HCT116 (cell line): ENCODE measurements at regions not wholly inside any gene's neighbourhood (a gene's known extent, or its start where the extent isn't known, plus 50 kb on each side); places are given as distances from the start of the nearest gene placed in this dataset.

Experiments
- ATAC-seq: fragments of 200-7000 bp; cut with Tn5 transposase; 2 replicates; pipeline ENCODE4 v1.9.1; 2020; ENCODE audit warnings: mild to moderate bottlenecking, moderate library complexity
- BruUV-seq: library from RNA; stranded (reverse); fragments of 400-500 nt; replicated peaks from 2 replicates; lab custom pipeline; 2021; lab: Mats Ljungman, UMichigan
- CTCF ChIA-PET: fragments of 300-600 bp; sonication (Branson Sonifier 250); formaldehyde crosslinking; loops from one replicate; lab custom pipeline; 2021; ENCODE audit warnings: antibody characterized with exemption; lab: Charles Lee
- POLR2A ChIA-PET: fragments of 300-600, 350-600 bp; sonication (Branson Sonifier 250); formaldehyde crosslinking; loops from one replicate; lab custom pipeline; 2021; ENCODE audit warnings: antibody characterized with exemption; lab: Charles Lee
- RAD21 ChIA-PET, 2 experiments: fragments of 300-600 bp; sonication (Branson Sonifier 250); formaldehyde crosslinking; loops; one replicate each; lab custom pipeline; 2023; ENCODE audit warnings: low total read pairs in 2 of 2; ENCODE audit not compliant: uncharacterized antibody in 2 of 2, unreplicated experiment in 2 of 2, low non-redundant PET in 1 of 2; lab: Charles Lee
- DNase-seq: peaks from one replicate; pipeline ENCODE4 v3.0.0-alpha.2; 2010; ENCODE audit warnings: low read depth, low spot score
- H2AFZ ChIP-seq: fragments of 200-600 bp; shearing (Covaris generic), sonication (generic); 2 replicates; pipeline ENCODE4 v1.6.1; 2017; ENCODE audit warnings: low read depth, mixed run types, mixed read lengths, antibody characterized with exemption, low read length; ENCODE audit not compliant: poor library complexity, severe bottlenecking
- H3K27ac ChIP-seq: 2 replicates; pipeline ENCODE4 v1.5.1; 2012; ENCODE audit warnings: low read depth, low read length
- H3K27me3 ChIP-seq: fragments of 200-600 bp; sonication (generic); 2 replicates; pipeline ENCODE4 v1.6.1; 2016; ENCODE audit warnings: mixed run types, low read length, mixed read lengths; ENCODE audit not compliant: insufficient read depth
- H3K36me3 ChIP-seq, 2 experiments: fragments of 200-500 bp in 1 of 2; fragments of 200-600 bp in 1 of 2; sonication (Bioruptor generic) in 1 of 2; sonication (generic) in 1 of 2; 2 replicates each; pipeline versions ENCODE4 v1.5.1 to v1.6.1; 2014 to 2016; ENCODE audit warnings: low read length in 2 of 2, inconsistent platforms in 1 of 2, mixed read lengths in 1 of 2, mixed run types in 1 of 2; ENCODE audit not compliant: insufficient read depth in 2 of 2, control insufficient read depth in 1 of 2
- H3K4me1 ChIP-seq, 2 experiments: fragments of 200-600 bp in 1 of 2; sonication (generic) in 1 of 2; 2 replicates each; pipeline versions ENCODE4 v1.5.1 to v1.6.1; 2012 to 2017; ENCODE audit warnings: low read length in 2 of 2, inconsistent platforms in 1 of 2, mild to moderate bottlenecking in 1 of 2, mixed read lengths in 1 of 2, mixed run types in 1 of 2, moderate library complexity in 1 of 2; ENCODE audit not compliant: insufficient read depth in 2 of 2, control insufficient read depth in 1 of 2
- H3K4me2 ChIP-seq: fragments of 200-600 bp; sonication (generic); 2 replicates; pipeline ENCODE4 v1.6.1; 2017; ENCODE audit warnings: mixed run types, low read length, mixed read lengths
- H3K4me3 ChIP-seq, 2 experiments: fragments of 200-600 bp in 1 of 2; sonication (generic) in 1 of 2; replicated peaks in 1 of 2; 2 replicates each; pipeline ENCODE4 v1.5.1; 2011 to 2016; ENCODE audit warnings: low read length in 2 of 2, control low read depth in 1 of 2, low read depth in 1 of 2, mild to moderate bottlenecking in 1 of 2, mixed read lengths in 1 of 2, mixed run types in 1 of 2
- H3K79me2 ChIP-seq: fragments of 200-600 bp; sonication (generic); 2 replicates; pipeline ENCODE4 v1.6.1; 2017; ENCODE audit warnings: mild to moderate bottlenecking, mixed run types, low read length, moderate library complexity, mixed read lengths; ENCODE audit not compliant: insufficient read depth
- H3K9ac ChIP-seq: fragments of 200-600 bp; sonication (generic); 2 replicates; pipeline ENCODE4 v1.6.1; 2016; ENCODE audit warnings: low read length, mixed read lengths
- H3K9me2 ChIP-seq: fragments of 200-600 bp; sonication (generic), shearing (Covaris generic); 2 replicates; pipeline ENCODE4 v1.6.1; 2017; ENCODE audit warnings: mixed run types, mild to moderate bottlenecking, moderate library complexity; ENCODE audit not compliant: insufficient read depth
- H3K9me3 ChIP-seq, 2 experiments: fragments of 200-500 bp in 1 of 2; fragments of 200-600 bp in 1 of 2; sonication (Bioruptor generic) in 1 of 2; sonication (generic) in 1 of 2; 2 replicates each; pipeline ENCODE4 v1.6.1; 2014 to 2017; ENCODE audit warnings: low read length in 2 of 2, mixed read lengths in 2 of 2, inconsistent platforms in 1 of 2, low read depth in 1 of 2, mild to moderate bottlenecking in 1 of 2, mixed run types in 1 of 2, moderate library complexity in 1 of 2; ENCODE audit not compliant: control insufficient read depth in 1 of 2, insufficient read depth in 1 of 2
- H4K20me1 ChIP-seq: fragments of 200-600 bp; sonication (generic), shearing (Covaris generic); 2 replicates; pipeline ENCODE4 v1.6.1; 2017; ENCODE audit warnings: mixed run types, mild to moderate bottlenecking, moderate library complexity; ENCODE audit not compliant: insufficient read depth
- CTCF ChIP-seq, 3 experiments: fragments of 200-600 bp in 1 of 3; sonication (generic) in 1 of 3; IDR thresholded peaks in 2 of 3; conservative IDR thresholded peaks in 1 of 3; 2 replicates each; pipeline ENCODE4 v1.5.1; 2012 to 2017; ENCODE audit warnings: low read depth in 2 of 3, low read length in 2 of 3, antibody characterized with exemption in 1 of 3, borderline replicate concordance in 1 of 3, control low read depth in 1 of 3, mild to moderate bottlenecking in 1 of 3, mixed read lengths in 1 of 3, mixed run types in 1 of 3, moderate library complexity in 1 of 3; ENCODE audit not compliant: insufficient read depth in 1 of 3
- EGR1 ChIP-seq: IDR thresholded peaks from 2 replicates; pipeline ENCODE4 v1.6.1; 2012; ENCODE audit warnings: low read depth
- EZH2 ChIP-seq: fragments of 200-600 bp; sonication (generic); IDR thresholded peaks from 2 replicates; pipeline ENCODE4 v1.6.1; 2017; ENCODE audit warnings: antibody characterized with exemption, mixed run types
- EZH2phosphoT487 ChIP-seq: fragments of 200-600 bp; IDR thresholded peaks from 2 replicates; pipeline ENCODE4 v1.6.1; 2018; ENCODE audit warnings: antibody characterized with exemption, borderline replicate concordance
- FOSL1 ChIP-seq: IDR thresholded peaks from 2 replicates; pipeline ENCODE4 v1.6.1; 2012; ENCODE audit warnings: low read depth
- POLR2A ChIP-seq: IDR thresholded peaks from 2 replicates; pipeline ENCODE4 v1.7.0; 2011; ENCODE audit warnings: borderline replicate concordance; ENCODE audit not compliant: insufficient read depth, insufficient read length; ENCODE audit errors: extremely low read depth
- POLR2AphosphoS5 ChIP-seq: IDR thresholded peaks from 2 replicates; pipeline ENCODE4 v1.6.1; 2011; ENCODE audit warnings: mild to moderate bottlenecking, low read depth, low read length, moderate library complexity
- RAD21 ChIP-seq: IDR thresholded peaks from 2 replicates; pipeline ENCODE4 v1.6.1; 2012; ENCODE audit warnings: low read depth, mild to moderate bottlenecking
- SIN3A ChIP-seq: IDR thresholded peaks from 2 replicates; pipeline ENCODE4 v1.6.1; 2012; ENCODE audit warnings: low read depth
- SRF ChIP-seq: IDR thresholded peaks from 2 replicates; pipeline ENCODE4 v1.6.1; 2012; ENCODE audit warnings: low read depth
- TCF7L2 ChIP-seq: IDR thresholded peaks from 2 replicates; pipeline ENCODE4 v1.7.0; 2011; ENCODE audit warnings: borderline replicate concordance, inconsistent platforms; ENCODE audit not compliant: insufficient read depth, insufficient read length; ENCODE audit errors: extremely low read depth
- YY1 ChIP-seq: IDR thresholded peaks from 2 replicates; pipeline ENCODE4 v1.6.1; 2011; ENCODE audit warnings: low read length, low read depth, moderate library complexity, mild to moderate bottlenecking; ENCODE audit not compliant: insufficient replicate concordance; ENCODE audit errors: extremely low read depth
- intact Hi-C: fragments of 100-400 bp; cut with micrococcal nuclease; formaldehyde crosslinking; loops from 2 replicates; pipeline ENCODE4 v1.10.0; 2022
- TF ChIP-seq, protein P1 (sequence below): IDR thresholded peaks from 2 replicates; pipeline ENCODE4 v1.6.1; 2012

DNA sequence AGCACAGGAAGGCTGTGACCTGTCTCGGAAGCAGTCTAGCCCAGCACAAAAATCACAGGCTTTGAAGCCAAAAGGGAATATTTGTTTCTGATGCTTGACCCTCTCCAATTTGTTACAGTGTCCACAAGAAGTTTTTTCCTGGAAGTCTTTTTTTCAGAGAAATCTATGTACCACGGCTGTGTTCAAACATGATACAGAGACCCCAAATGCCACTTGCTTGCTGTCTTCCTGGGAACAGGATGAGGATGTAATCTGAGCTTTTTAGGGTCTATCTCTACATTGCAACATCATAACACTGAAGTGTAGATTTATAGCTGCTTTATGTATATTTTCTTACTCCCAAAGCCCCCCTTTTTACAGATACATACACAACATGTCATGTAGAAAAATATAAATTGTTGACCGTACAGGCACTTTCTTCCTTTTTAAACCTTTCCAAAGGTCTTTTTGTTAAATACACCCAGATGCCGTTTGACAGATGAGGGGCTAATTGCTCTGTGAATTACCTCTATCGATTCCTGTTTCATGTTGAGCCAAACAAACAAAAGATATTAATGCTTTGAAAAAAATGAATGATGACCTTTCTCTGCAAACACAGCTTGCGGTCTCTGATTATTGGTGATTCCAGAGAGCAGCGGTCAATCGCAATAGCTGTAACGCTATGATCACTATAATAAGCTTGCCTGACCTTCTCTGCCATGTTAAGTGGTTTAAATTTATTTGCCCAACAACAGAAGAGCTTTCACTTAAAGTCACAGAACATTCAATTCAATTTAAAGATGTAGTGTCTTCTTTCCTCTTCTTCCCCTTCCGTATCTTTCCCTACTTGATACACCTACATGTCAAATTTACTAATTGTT is 875.9 kb upstream of the NR2F2 start:
- Histone ChIP-seq H3K36me3 (no peaks in the 10 kb centered on the region), H3K4me1 (no peaks in the 10 kb centered on the region), H3K27ac (no peak overlapping the region), H3K27me3 (no peaks in the 10 kb centered on the region), H3K79me2 (no peaks in the 10 kb centered on the region), H3K4me3 (no peak overlapping the region)
- RAD21 ChIA-PET = no interaction called here
- intact Hi-C loops = no loop called here
- ATAC-seq = no peak
- TF ChIP-seq POLR2AphosphoS5 = no peak
- TF ChIP-seq TCF7L2 = no peak
- no peak for TF ChIP-seq SRF
- no peak for TF ChIP-seq FOSL1
- TF ChIP-seq CTCF (IDR thresholded peaks at IDR 0.05 in 2 of 3, conservative IDR thresholded peaks at IDR 0.05 in 1 of 3; ENCODE audit: borderline replicate concordance in 1 of 3, insufficient read depth in 1 of 3, low read depth in 2 of 3, low read length in 2 of 3) = no peak
- TF ChIP-seq SIN3A = no peak
- TF ChIP-seq, all 23 proteins: peak for 0
- BruUV-seq = no TSS peak
- Histone ChIP-seq H3K9ac (no peak overlapping the region), H2AFZ (no peak overlapping the region), H4K20me1 (no peaks in the 10 kb centered on the region), H3K4me2 (no peak overlapping the region), H3K9me2 (no peaks in the 10 kb centered on the region), H3K9me3 (no peaks in the 10 kb centered on the region)
- no peak for DNase-seq
- ChIA-PET CTCF (no interaction called here), POLR2A (no interaction called here)

DNA sequence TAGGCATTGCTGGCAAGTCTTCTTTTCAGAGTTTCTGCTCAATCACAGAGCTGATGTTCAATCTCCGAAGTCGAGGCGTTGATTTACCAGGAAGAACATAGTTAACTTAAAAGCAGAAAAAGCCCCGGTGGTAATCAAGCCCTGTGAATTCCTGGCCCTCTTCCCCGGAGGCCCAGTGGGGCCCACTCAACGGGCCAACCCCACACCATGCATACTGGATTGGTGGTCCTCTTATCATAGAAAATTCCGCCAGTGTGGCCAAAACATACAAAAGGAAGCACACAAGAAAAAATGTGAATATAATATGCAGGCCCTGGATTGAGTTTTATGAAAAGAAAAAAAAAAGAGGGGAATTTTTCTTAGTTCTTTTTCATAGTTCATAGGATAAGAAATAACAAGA is 873.0 kb upstream of the NR2F2 start:
- no TSS peak for BruUV-seq
- Histone ChIP-seq H4K20me1 (no peaks in the 10 kb centered on the region), H3K9me2 (no peaks in the 10 kb centered on the region), H3K4me2 (no peak overlapping the region), H3K27ac (no peak overlapping the region), H3K36me3 (no peaks in the 10 kb centered on the region), H3K9me3 (no peaks in the 10 kb centered on the region), H3K9ac (no peak overlapping the region), H3K4me3 (no peak overlapping the region), H3K79me2 (no peaks in the 10 kb centered on the region), H3K27me3 (no peaks in the 10 kb centered on the region), H2AFZ (no peak overlapping the region), H3K4me1 (no peaks in the 10 kb centered on the region)
- CTCF ChIA-PET = no interaction called here
- no peak for ATAC-seq
- RAD21 ChIA-PET = no interaction called here
- POLR2A ChIA-PET = no interaction called here
- intact Hi-C loops = no loop called here
- no peak for DNase-seq
- TF ChIP-seq SRF (no peak), SIN3A (no peak), FOSL1 (no peak), EGR1 (no peak), YY1 (no peak), POLR2AphosphoS5 (no peak), CTCF (IDR thresholded peaks at IDR 0.05 in 2 of 3, conservative IDR thresholded peaks at IDR 0.05 in 1 of 3; ENCODE audit: borderline replicate concordance in 1 of 3, insufficient read depth in 1 of 3, low read depth in 2 of 3, low read length in 2 of 3) (no peak), EZH2phosphoT487 (no peak), RAD21 (no peak), POLR2A (no peak), EZH2 (no peak), TCF7L2 (no peak)
- TF ChIP-seq, protein P1, sequence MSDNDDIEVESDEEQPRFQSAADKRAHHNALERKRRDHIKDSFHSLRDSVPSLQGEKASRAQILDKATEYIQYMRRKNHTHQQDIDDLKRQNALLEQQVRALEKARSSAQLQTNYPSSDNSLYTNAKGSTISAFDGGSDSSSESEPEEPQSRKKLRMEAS = no peak
